GM19324 (cell line): ENCODE measurements at regions not wholly inside any gene's neighbourhood (a gene's known extent, or its start where the extent isn't known, plus 50 kb on each side); places are given as distances from the start of the nearest gene placed in this dataset.

Experiments used
- ATAC-seq: cut with Tn5 transposase; IDR thresholded peaks from one replicate; pipeline ENCODE4 v1.9.1; 2021; ENCODE audit warnings: mild to moderate bottlenecking, moderate library complexity; ENCODE audit not compliant: unreplicated experiment, low FRiP score

GRCh38 chr5:135249658-135250057 is 149.4 kb downstream of the MACROH2A1 start:
- ATAC-seq, result no peak

DNA sequence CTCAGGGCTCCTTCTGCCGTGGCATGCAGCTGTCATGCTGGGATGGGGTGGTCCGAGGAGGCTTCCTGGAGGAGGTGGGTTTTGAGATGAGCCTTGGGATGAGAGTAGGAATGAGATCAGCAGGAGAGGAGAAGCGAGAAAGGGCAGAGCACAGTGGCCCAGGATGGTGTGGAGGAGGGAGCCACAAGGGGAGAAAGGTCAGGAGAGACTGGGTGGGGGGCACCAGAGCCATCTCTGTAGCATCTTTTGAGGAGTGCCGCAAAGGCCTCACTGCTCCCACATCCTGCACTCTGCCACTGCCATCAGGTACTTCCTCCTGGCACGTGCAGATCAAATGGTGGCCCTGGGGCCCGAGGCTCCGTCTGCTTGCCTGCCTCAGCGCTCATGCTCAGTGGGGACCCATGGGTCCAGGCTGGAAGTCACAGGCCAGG is 150.2 kb downstream of the MACROH2A1 start:
- no peak for ATAC-seq

- no peak for ATAC-seq
These were observed 151.9 kb downstream of the MACROH2A1 start for GRCh38 chr5:135246923-135247795.

DNA sequence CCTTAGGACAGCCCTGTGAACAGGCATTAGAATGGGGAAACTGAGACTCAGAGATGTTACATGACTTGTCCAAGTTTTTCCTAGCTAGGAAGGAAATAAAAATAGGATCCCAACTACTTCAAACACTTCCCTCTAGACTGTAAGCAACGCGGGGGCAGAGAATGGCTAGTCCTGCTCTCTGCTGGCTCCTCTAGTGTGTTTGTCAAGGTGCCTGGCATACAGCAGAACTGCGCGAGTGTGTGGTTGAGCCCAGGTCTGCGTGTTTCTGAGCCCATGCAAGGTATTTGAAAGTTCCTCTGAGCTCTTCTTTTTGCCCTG is 152.5 kb downstream of the MACROH2A1 start:
- no peak for ATAC-seq

- ATAC-seq, result no peak
These were observed 153.2 kb downstream of the MACROH2A1 start for GRCh38 chr5:135245521-135246499.

- no peak for ATAC-seq
These were observed 154.4 kb downstream of the MACROH2A1 start for GRCh38 chr5:135244620-135245021.

DNA sequence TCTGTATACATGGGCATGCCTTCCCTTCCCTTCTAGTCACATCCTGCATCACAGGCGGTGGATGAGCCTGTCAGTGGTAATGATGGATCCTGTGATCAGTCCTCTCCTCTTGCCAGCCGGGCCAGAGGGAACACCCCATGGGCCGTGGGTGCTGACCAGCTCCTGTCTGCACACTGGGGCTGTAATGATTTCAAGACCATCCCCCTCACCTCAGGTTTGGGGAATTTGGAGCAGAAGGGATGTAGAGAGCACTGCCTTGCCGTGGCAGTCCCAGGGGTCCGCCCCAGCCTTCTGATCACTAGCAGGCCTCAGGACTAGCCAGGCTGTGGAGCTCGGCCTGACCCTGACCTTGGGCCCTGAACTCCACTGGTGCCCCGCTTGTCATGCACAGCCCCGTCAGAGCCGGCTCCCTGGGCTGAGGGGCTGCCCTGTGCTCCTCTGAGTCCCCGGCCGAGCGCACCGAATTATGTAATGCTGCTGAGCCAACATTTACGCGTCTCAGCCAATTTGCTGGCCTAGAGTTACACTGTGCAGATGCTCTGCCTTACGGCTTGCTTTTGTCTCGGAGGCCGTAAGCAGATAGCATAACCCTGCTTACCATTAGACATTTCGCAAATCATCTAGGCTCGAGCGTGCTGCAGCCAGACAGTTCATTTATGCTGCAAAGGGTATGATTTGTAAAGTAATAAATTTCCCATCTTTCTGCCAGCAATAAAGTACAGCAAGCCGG is 155.3 kb downstream of the MACROH2A1 start:
- ATAC-seq, result no peak

DNA sequence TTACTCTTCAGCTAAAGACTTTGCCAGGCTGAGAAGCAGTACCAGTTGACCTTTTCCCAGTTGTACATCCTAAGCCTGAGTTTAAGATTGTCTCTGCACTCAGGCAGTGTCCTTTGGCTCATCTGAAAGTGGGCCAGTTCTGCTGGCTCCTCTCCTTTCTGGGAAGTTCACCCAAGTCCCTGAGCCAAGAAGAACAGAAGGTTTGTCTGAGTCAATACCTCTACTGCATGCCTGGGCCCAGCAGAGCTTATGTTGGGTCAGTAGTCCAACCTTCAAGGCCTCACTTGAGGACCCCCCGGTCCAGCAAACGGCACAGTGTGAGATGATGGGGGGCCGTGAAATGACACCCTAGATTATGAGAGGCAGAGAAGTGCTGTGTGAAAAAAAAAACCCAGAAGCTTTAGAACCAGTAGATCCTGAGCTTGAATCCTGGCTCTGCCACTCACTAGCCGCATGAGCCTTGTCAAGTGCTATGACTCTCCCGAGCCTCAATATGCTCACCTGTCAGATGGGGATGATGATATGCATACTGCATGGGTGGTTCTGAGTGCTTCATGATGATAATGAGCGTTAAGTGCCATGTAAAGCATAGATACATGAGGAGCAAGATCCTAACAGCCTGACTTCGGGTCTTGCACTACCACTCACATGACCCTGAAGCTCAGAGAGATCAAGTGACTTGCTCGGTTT is 156.0 kb downstream of the MACROH2A1 start:
- no peak for ATAC-seq

- no peak for ATAC-seq
These were observed 156.8 kb downstream of the MACROH2A1 start for GRCh38 chr5:135242021-135242865.

DNA sequence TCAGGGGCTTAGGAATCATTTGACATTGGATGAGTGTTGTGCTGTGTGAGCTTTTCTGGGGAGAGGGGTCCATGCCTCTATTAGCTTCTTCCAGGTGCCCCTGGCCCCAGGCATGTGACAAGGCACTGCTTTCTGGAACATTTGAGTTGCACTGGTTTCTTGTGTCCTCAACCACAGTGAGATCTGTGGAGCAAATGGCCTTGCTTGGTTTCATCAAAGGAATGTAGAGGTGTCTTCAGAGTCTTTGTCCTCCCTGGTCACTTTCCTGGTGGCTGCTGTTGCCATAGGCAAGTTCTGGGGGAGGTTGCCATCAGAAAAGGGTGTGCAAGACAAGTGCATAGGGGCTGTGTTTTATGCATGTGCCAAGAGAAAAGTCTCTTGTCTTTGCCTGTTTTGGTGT is 157.5 kb downstream of the MACROH2A1 start:
- ATAC-seq, result no peak

GRCh38 chr5:135240781-135241360 is 158.2 kb downstream of the MACROH2A1 start:
- no peak for ATAC-seq

- no peak for ATAC-seq
These were observed 158.8 kb downstream of the MACROH2A1 start for GRCh38 chr5:135240283-135240633.

DNA sequence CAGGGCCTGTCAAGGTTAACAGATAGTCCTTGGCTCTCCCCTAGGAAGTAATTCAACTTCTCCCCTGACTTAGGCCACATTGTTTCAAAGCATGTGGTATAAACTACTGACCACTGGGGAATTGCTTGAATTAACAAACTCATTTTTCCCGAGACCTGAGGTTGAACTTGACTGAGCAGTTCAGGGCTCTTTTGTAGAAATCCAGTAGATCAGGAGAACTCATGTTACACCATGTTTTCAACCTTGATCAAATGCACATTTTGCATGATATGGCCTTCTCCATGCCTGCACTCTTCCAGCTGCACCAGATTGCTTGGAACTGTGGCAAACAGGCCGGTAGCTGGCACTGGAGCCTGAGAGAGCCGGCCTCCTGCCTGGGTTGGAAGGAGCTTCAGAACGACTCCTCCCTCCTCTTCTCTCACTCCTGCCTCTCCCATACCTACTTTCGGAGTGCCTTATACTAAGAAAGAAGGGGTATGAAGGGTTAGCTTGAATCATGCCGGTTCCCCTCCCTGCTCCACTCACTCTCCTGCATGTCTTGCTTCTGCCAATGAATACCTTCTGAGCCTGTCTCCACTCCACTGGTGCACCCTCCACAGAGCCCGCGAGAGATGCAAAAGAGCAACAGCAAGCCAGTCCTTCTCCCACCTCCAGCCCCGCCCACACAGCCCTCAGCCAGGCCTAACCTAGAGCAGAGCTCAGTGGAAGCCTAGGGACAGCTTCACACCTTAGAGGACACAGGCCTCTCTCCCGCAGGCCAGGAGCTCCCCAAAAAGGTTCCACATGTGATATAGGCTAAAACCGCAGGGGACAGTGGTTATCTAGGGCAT is 159.4 kb downstream of the MACROH2A1 start:
- ATAC-seq, result no peak

DNA sequence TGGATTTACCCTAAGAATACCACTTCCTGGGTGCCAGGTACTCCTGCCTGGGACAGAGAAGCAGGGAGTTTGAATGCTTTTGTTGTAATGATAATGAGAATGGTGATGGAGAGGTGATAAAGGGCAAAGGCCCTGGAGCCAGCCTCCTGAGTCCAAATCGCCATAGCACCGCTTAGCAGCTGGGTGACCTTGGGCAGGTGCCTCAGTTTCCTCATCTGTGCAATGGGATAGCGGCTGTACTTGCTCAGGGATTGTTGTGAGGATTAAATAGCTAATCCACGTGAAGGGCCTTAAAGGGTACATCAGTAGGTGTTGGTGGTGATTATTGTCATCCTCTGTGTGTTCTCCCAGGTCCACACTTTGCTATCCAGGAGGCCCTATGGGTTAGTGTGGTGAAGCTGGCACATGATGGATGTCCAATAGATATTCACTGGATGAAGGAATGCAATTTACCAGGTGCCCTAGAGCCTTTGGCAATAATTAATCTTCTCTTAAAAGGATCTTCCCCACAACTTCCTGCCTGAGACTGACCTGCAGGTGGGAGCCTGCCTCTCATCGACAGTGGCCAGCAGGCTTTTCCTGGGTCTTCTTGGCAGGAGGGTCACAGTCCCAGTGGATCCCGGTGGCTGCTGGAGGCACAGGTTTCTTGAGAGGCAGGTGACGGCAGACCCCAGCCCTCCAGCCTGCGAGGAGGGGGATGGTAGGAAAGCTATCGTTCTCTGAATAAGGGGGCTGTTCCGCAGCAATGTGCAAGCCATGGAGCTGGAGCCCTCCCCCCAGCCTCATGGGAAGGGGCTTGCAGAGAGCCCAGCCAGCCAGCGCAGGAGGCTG is 160.2 kb downstream of the MACROH2A1 start:
- no peak for ATAC-seq

DNA sequence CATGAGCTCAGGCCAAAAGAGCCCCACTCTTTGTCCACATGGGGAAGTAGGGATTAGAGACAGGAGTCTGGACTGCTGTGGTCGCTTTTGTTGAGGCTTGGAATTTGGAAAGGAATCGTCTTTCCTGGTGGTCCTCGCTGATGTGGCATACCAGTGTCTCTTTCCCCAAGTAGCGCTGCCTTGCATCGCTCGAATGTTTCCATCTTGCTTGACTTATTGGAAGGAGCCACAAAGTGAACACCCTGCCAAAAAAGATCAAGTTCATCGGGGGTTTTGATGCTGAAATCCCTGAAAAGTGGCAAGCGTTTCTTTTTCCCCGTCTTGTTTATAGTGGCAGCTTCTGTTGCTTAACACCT is 161.3 kb downstream of the MACROH2A1 start:
- ATAC-seq, result no peak

GRCh38 chr5:135236908-135237747 is 161.9 kb downstream of the MACROH2A1 start:
- no peak for ATAC-seq
